IPS-NIHi7 (cell line): ENCODE measurements at regions not wholly inside any gene's neighbourhood (a gene's known extent, or its start where the extent isn't known, plus 50 kb on each side); places are given as distances from the start of the nearest gene placed in this dataset.

Source experiments
- DNase-seq: peaks from one replicate; pipeline ENCODE4 v3.0.0; 2012; ENCODE audit warnings: mixed read lengths; ENCODE audit errors: extremely low spot score

GRCh38 chr12:107347261-107347660 is 253.9 kb upstream of the CRY1 start:
- no peak for DNase-seq

GRCh38 chr12:107349008-107349747 is 255.8 kb upstream of the CRY1 start:
- peak; percentile 22 for DNase-seq

- DNase-seq: no peak
Observed at GRCh38 chr12:107349839-107350238, 256.5 kb upstream of the CRY1 start.

GRCh38 chr12:107351109-107351508 is 257.8 kb upstream of the CRY1 start:
- no peak for DNase-seq

- no peak for DNase-seq
Observed at GRCh38 chr12:107351713-107352112, 258.4 kb upstream of the CRY1 start.

GRCh38 chr12:107352347-107353081 is 259.2 kb upstream of the CRY1 start:
- no peak for DNase-seq

- DNase-seq: no peak
Observed at GRCh38 chr12:107353312-107353711, 260.0 kb upstream of the CRY1 start.

GRCh38 chr12:107355004-107355565 is 261.7 kb upstream of the CRY1 start:
- DNase-seq: no peak

GRCh38 chr12:107355612-107356011 is 262.3 kb upstream of the CRY1 start:
- no peak for DNase-seq

- DNase-seq: no peak
Observed at GRCh38 chr12:107356266-107356936, 263.1 kb upstream of the CRY1 start.

- DNase-seq: no peak
Observed at GRCh38 chr12:107356937-107357295, 263.6 kb upstream of the CRY1 start.

- no peak for DNase-seq
Observed at GRCh38 chr12:107359382-107359781, 266.0 kb upstream of the CRY1 start.

GRCh38 chr12:107360033-107360432 is 266.7 kb upstream of the CRY1 start:
- DNase-seq: no peak

GRCh38 chr12:107360482-107360881 is 267.1 kb upstream of the CRY1 start:
- DNase-seq: no peak

- DNase-seq: no peak
Observed at GRCh38 chr12:107361970-107362369, 268.6 kb upstream of the CRY1 start.

- DNase-seq: no peak
Observed at GRCh38 chr12:107362960-107363359, 269.6 kb upstream of the CRY1 start.

GRCh38 chr12:107364875-107365518 is 271.6 kb upstream of the CRY1 start:
- DNase-seq: no peak

GRCh38 chr12:107365703-107366102 is 272.4 kb upstream of the CRY1 start:
- DNase-seq: no peak

GRCh38 chr12:107366322-107366721 is 273.0 kb upstream of the CRY1 start:
- no peak for DNase-seq

- DNase-seq: no peak
Observed at GRCh38 chr12:107368586-107368985, 275.2 kb upstream of the CRY1 start.

- no peak for DNase-seq
Observed at GRCh38 chr12:107369006-107369405, 275.7 kb upstream of the CRY1 start.

- DNase-seq: no peak
Observed at GRCh38 chr12:107369679-107370078, 276.3 kb upstream of the CRY1 start.
